Keratinocyte (primary cell): ENCODE measurements at regions not wholly inside any gene's neighbourhood (a gene's known extent, or its start where the extent isn't known, plus 50 kb on each side); places are given as distances from the start of the nearest gene placed in this dataset.

Experiments
- CTCF ChIP-seq, 3 experiments: IDR thresholded peaks in 1 of 3; conservative IDR thresholded peaks in 1 of 3; optimal IDR thresholded peaks in 1 of 3; 2 replicates in 2 of 3; 3 replicates in 1 of 3; pipeline versions ENCODE3 to v1.5.1; 2011; ENCODE audit warnings: low read length in 3 of 3, mild to moderate bottlenecking in 3 of 3, moderate library complexity in 2 of 3, control low read depth in 1 of 3, inconsistent platforms in 1 of 3; ENCODE audit not compliant: insufficient read depth in 2 of 3; ENCODE audit errors: extremely low read depth in 1 of 3
- EZH2 ChIP-seq: IDR thresholded peaks from one replicate; pipeline ENCODE4 v1.6.1; 2012; ENCODE audit warnings: inconsistent platforms, mild to moderate bottlenecking, low read length, moderate library complexity

GRCh38 chr19:30271816-30272215 is 100.4 kb upstream of the ZNF536 start:
- TF ChIP-seq CTCF (optimal IDR thresholded peaks at IDR 0.05 in 1 of 3, IDR thresholded peaks at IDR 0.05 in 1 of 3, conservative IDR thresholded peaks at IDR 0.05 in 1 of 3; ENCODE audit: extremely low read depth in 1 of 3, insufficient read depth in 2 of 3, low read length in 3 of 3): no peak
- TF ChIP-seq EZH2: no peak
